ENCODE measurements at regions not wholly inside any gene's neighbourhood (a gene's known extent, or its start where the extent isn't known, plus 50 kb on each side); places are given as distances from the start of the nearest gene placed in this dataset.

DNA sequence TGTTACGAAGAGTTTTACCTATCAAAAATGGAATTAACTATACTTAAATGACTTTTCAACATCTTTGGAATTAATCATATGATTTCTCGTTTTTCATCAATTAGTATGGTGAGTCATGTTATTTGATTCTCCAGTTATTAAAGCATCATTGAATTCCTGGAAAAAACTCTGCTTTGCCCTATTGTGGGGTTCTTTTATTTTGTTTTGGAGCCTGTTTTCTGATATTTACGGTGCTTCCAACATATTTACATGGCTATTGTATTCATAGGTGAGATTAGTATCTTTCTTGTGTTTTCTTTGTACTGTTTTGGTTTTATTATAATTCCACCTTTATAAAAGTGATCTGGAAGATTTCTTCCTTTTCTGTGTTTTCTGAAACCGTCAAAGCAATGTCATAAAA lies 902.7 kb downstream of the TBC1D22A start:
- no peak for DNase-seq
- Histone ChIP-seq H3K4me1 (no peaks in the 10 kb centered on the region), H3K4me3 (no peak overlapping the region), H3K27me3 (peaks cover 0 to 7% (median 0%) of the 10 kb centered on the region in 4 donors), H3K36me3 (no peaks in the 10 kb centered on the region), H3K9me3 (peaks cover 0 to 4% (median 0%) of the 10 kb centered on the region in 3 donors), H3K27ac (no peak overlapping the region)
- TF ChIP-seq, protein P1, sequence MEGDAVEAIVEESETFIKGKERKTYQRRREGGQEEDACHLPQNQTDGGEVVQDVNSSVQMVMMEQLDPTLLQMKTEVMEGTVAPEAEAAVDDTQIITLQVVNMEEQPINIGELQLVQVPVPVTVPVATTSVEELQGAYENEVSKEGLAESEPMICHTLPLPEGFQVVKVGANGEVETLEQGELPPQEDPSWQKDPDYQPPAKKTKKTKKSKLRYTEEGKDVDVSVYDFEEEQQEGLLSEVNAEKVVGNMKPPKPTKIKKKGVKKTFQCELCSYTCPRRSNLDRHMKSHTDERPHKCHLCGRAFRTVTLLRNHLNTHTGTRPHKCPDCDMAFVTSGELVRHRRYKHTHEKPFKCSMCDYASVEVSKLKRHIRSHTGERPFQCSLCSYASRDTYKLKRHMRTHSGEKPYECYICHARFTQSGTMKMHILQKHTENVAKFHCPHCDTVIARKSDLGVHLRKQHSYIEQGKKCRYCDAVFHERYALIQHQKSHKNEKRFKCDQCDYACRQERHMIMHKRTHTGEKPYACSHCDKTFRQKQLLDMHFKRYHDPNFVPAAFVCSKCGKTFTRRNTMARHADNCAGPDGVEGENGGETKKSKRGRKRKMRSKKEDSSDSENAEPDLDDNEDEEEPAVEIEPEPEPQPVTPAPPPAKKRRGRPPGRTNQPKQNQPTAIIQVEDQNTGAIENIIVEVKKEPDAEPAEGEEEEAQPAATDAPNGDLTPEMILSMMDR (IDR thresholded peaks at IDR 0.05) = no peak
- TF ChIP-seq POLR2A (IDR thresholded peaks at IDR 0.05) = no peak
- 59 to 68% methylated on average over 4 of the region's 4 CpGs for WGBS, 2 donors
- intact Hi-C loops (cut with DNase I) = no loop called here

DNA sequence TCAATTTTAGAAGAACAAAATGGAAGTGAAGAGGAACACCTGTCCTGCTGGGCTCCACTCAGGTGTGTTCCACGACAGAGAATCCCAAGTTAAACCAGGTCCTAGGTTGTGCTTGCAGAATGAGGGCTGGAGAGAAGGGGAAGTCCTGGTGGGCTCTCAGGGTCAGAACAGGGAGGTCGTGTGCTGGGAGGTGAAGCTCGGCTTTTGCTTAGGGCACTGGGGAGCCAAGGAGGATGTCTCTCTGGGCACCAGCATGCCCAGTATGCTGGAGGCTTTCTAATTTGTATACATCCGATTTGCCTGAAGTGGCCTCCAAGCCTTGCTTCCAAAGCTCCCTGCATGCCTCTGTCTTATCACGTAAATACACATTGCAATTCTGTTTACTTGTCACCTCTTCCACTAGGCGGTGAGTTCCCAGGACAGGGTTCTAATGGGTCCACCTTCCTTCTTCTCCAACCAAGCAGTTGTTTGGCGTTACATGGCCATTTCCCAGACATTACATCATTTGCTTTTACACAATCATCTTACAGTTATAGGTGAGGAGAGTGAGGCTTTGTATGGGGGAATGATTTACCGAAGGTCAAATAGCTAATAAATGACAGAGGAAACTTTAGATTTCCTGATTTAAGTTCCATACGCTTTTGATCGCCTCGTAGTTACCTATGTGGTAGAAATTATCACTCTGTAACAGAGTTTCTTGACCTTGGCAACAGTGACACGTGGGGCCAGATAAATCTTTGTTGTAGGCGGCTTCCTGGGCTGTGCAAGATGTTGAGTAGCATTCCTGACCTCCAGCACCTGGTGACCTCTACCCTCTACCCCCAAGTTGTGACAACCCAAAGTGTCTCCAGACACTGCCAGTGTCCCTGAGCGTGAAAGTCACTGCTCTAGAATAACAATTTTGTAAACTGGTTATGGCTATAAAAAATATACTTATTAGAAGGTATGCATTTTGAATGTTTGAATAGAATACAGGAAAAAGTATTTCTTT lies 901.5 kb downstream of the TBC1D22A start:
- DNase-seq = no peak
- H3K4me1 ChIP-seq = no peaks in the 10 kb centered on the region
- TF ChIP-seq, protein P1 (IDR thresholded peaks at IDR 0.05) = no peak
- no peak for TF ChIP-seq POLR2A (IDR thresholded peaks at IDR 0.05)
- H3K27ac ChIP-seq = no peak overlapping the region
- WGBS, 2 donors = 65 to 67% methylated on average over 14 of the region's 14 CpGs
- no peak overlapping the region for H3K4me3 ChIP-seq
- intact Hi-C loops (cut with DNase I) = no loop called here
- H3K27me3 ChIP-seq = peaks cover 0 to 7% (median 0%) of the 10 kb centered on the region in 4 donors
- H3K36me3 ChIP-seq = no peaks in the 10 kb centered on the region
- peaks cover 0 to 4% (median 0%) of the 10 kb centered on the region in 3 donors for H3K9me3 ChIP-seq

DNA sequence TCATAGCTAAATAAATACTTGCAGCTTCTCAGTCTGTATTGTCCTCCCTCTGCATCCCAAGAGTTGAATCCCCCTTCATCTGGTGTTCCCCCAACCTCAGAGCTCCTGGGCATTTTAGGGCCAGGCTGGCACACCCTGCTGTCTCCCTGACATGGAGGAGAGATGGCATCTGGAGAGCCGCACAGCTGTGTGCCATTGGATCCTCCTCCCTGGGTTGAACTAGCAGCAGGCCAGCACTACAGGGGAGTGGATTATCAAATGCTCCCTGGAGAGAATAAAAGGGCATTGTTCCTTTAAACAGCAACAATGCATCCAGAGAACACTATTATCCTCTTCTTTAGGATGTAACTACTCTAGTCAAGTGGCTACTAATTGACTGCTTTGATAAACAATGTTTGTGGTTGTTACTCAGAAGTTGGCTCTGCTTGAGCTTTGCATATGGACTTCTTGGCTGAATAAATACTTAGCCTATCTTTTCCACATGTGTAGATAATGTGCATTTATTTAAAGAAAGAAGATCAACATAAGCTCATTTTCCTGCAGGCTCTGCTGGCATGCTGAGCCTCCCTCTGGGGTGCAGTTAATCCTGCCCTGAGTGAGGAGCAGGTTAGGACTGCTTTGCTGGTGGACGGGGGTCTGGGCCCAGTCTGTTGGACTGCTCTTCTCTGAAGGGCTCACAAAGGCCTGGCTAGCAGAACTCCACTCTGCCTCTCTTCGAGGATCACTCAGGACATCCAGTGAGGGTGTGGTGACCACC lies 897.2 kb downstream of the TBC1D22A start:
- intact Hi-C loops (cut with DNase I) = no loop called here
- Histone ChIP-seq H3K9me3 (peaks cover 0 to 4% (median 0%) of the 10 kb centered on the region in 3 donors), H3K27me3 (no peaks in the 10 kb centered on the region), H3K36me3 (no peaks in the 10 kb centered on the region), H3K4me1 (no peaks in the 10 kb centered on the region), H3K4me3 (no peak overlapping the region), H3K27ac (no peak overlapping the region)
- WGBS, 2 donors = 30 to 31% methylated on average over 2 of the region's 3 CpGs
- TF ChIP-seq, protein P1 (IDR thresholded peaks at IDR 0.05) = no peak
- no peak for TF ChIP-seq POLR2A (IDR thresholded peaks at IDR 0.05)
- DNase-seq = no peak

DNA sequence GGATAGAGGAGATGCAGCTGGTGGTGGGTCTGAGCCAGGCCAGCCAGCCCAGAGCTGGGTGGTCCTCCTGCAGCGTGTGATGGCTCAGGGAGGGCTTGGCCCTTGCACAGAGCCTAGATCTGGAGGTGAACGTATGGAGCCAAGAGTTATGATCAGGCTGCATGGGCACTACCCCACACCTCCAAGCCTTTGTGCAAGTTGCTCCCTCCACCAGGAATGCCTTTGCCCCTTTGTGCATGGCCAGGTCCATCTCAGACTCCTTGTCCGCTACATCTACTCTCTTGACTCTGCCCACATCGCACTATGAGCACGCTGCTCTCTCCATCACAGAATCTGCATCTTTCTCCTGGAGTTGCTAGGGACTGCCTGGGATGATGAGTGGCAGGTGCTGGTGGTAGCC lies 895.7 kb downstream of the TBC1D22A start:
- intact Hi-C loops (cut with DNase I) = no loop called here
- 80 to 83% methylated on average over 3 to 5 of the region's 5 CpGs for WGBS, 2 donors
- H3K27me3 ChIP-seq = no peaks in the 10 kb centered on the region
- no peaks in the 10 kb centered on the region for H3K4me1 ChIP-seq
- TF ChIP-seq POLR2A (IDR thresholded peaks at IDR 0.05) = no peak
- TF ChIP-seq, protein P1 (IDR thresholded peaks at IDR 0.05) = no peak
- DNase-seq = no peak
- H3K9me3 ChIP-seq = peaks cover 0 to 3% (median 0%) of the 10 kb centered on the region in 3 donors
- no peak overlapping the region for H3K4me3 ChIP-seq
- no peak overlapping the region for H3K27ac ChIP-seq
- no peaks in the 10 kb centered on the region for H3K36me3 ChIP-seq

DNA sequence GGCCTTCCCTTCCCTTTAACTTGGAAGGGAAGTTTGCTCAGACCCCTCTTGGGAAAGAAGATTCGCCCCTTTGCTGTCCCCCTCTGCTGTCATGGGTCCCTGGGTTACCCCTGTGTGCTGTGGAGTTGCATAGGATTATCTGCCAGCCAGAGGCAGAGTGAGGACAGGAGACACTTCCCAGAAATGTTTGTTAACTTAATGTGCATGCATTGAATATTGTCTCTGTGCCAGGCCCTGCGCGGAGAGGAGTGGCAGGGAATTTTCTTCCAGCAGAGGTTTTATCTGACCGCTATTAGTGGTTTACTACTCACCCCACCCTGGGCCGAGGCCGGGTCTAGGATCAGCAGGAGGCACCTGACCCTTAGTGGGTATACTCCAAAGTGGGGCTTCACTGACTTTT lies 894.8 kb downstream of the TBC1D22A start:
- intact Hi-C loops (cut with DNase I) = no loop called here
- Histone ChIP-seq H3K4me1 (no peaks in the 10 kb centered on the region), H3K36me3 (no peaks in the 10 kb centered on the region), H3K9me3 (no peaks in the 10 kb centered on the region), H3K4me3 (no peak overlapping the region), H3K27ac (no peak overlapping the region), H3K27me3 (no peaks in the 10 kb centered on the region)
- 34 to 72% methylated on average over 6 of the region's 6 CpGs for WGBS, 2 donors
- TF ChIP-seq, protein P1 (IDR thresholded peaks at IDR 0.05) = no peak
- TF ChIP-seq POLR2A (IDR thresholded peaks at IDR 0.05) = no peak
- no peak for DNase-seq

All from esophagus squamous epithelium (tissue), 5 donors.